GM12891 (cell line): ENCODE measurements at regions not wholly inside any gene's neighbourhood (a gene's known extent, or its start where the extent isn't known, plus 50 kb on each side); places are given as distances from the start of the nearest gene placed in this dataset.

ENCODE experiments used
- PAX5 ChIP-seq: IDR thresholded peaks from 2 replicates; pipeline ENCODE4 v1.6.1; 2011; ENCODE audit warnings: low read length, moderate library complexity, mild to moderate bottlenecking; ENCODE audit not compliant: insufficient read depth, severe bottlenecking
- POLR2A ChIP-seq: IDR thresholded peaks from 2 replicates; pipeline ENCODE4 v1.6.1; 2011; ENCODE audit warnings: low read depth, low read length, control low read depth
- POLR2AphosphoS5 ChIP-seq: IDR thresholded peaks from 2 replicates; pipeline ENCODE4 v1.6.1; 2011; ENCODE audit warnings: low read depth, low read length, control low read depth
- POU2F2 ChIP-seq: IDR thresholded peaks from 2 replicates; pipeline ENCODE4 v1.6.1; 2011; ENCODE audit warnings: low read depth, mild to moderate bottlenecking, control low read depth, low read length, moderate library complexity
- SPI1 ChIP-seq: IDR thresholded peaks from 2 replicates; pipeline ENCODE4 v1.6.1; 2011; ENCODE audit warnings: low read depth, low read length, control low read depth
- TAF1 ChIP-seq: IDR thresholded peaks from 2 replicates; pipeline ENCODE4 v1.6.1; 2011; ENCODE audit warnings: low read depth, low read length, control low read depth

- TF ChIP-seq POLR2A: no peak
- no peak for TF ChIP-seq POU2F2
- no peak for TF ChIP-seq SPI1
- no peak for TF ChIP-seq POLR2AphosphoS5
- TF ChIP-seq PAX5: no peak
- no peak for TF ChIP-seq TAF1
These were observed 107.5 kb upstream of the FBN2 start for GRCh38 chr5:128645581-128645980.
